ENCODE measurements at regions not wholly inside any gene's neighbourhood (a gene's known extent, or its start where the extent isn't known, plus 50 kb on each side); places are given as distances from the start of the nearest gene placed in this dataset.

- Histone ChIP-seq H3K4me2 (ENCODE audit: low read length) (no peak overlapping the region), H3F3A (ENCODE audit: control insufficient read depth, insufficient read depth) (no peaks in the 10 kb centered on the region), H3K4me1 (ENCODE audit: control insufficient read depth, low read length) (no peaks in the 10 kb centered on the region), H3K9me3 (ENCODE audit: control insufficient read depth, insufficient read depth, low read length) (no peaks in the 10 kb centered on the region; the same call in 1 of the 2 replicates), H3K79me2 (ENCODE audit: control insufficient read depth, low read length) (no peaks in the 10 kb centered on the region), H4K20me1 (ENCODE audit: control insufficient read depth, insufficient read depth, low read depth, low read length) (no peaks in the 10 kb centered on the region), H3K36me3 (ENCODE audit: control insufficient read depth, low read length) (no peaks in the 10 kb centered on the region), H3K27ac (ENCODE audit: low read depth, low read length) (no peak overlapping the region), H3K9me2 (replicated peaks; ENCODE audit: control insufficient read depth, low read length) (no peaks in the 10 kb centered on the region), H3K4me3 (ENCODE audit: low read length) (no peak overlapping the region), H3K27me3 (ENCODE audit: control insufficient read depth, low read length) (no peaks in the 10 kb centered on the region)
- no peak for TF ChIP-seq CTCF (IDR thresholded peaks at IDR 0.05; ENCODE audit: low read depth, low read length, poor library complexity, severe bottlenecking)
- no peak for TF ChIP-seq EZH2phosphoT487 (IDR thresholded peaks at IDR 0.05; ENCODE audit: borderline replicate concordance, low read length)
These were observed 1525.3 kb downstream of the CDH8 start for GRCh38 chr16:60510941-60511340.

GRCh38 chr16:60510208-60510607, 1526.0 kb downstream of the CDH8 start:
- H3K27me3 ChIP-seq (ENCODE audit: control insufficient read depth, low read length): no peaks in the 10 kb centered on the region

GRCh38 chr16:60491273-60491672, 1545.0 kb downstream of the CDH8 start:
- no peak overlapping the region for H3K4me2 ChIP-seq (ENCODE audit: low read length)
- H3K9me2 ChIP-seq (replicated peaks; ENCODE audit: control insufficient read depth, low read length): no peaks in the 10 kb centered on the region
- H3K27me3 ChIP-seq (ENCODE audit: control insufficient read depth, low read length): no peaks in the 10 kb centered on the region
- no peaks in the 10 kb centered on the region for H4K20me1 ChIP-seq (ENCODE audit: control insufficient read depth, insufficient read depth, low read depth, low read length)
- TF ChIP-seq CTCF (IDR thresholded peaks at IDR 0.05; ENCODE audit: low read depth, low read length, poor library complexity, severe bottlenecking) (no peak), EZH2phosphoT487 (IDR thresholded peaks at IDR 0.05; ENCODE audit: borderline replicate concordance, low read length) (no peak)
- no peaks in the 10 kb centered on the region for H3K36me3 ChIP-seq (ENCODE audit: control insufficient read depth, low read length)
- H3K27ac ChIP-seq (ENCODE audit: low read depth, low read length): no peak overlapping the region
- H3K4me3 ChIP-seq (ENCODE audit: low read length): no peak overlapping the region
- H3K79me2 ChIP-seq (ENCODE audit: control insufficient read depth, low read length): no peaks in the 10 kb centered on the region
- H3K4me1 ChIP-seq (ENCODE audit: control insufficient read depth, low read length): no peaks in the 10 kb centered on the region
- no peaks in the 10 kb centered on the region for H3F3A ChIP-seq (ENCODE audit: control insufficient read depth, insufficient read depth)
- H3K9me3 ChIP-seq (ENCODE audit: control insufficient read depth, insufficient read depth, low read length): no peaks in the 10 kb centered on the region

More at GRCh38 chr16:60510208-60510607, 1526.0 kb downstream of the CDH8 start:
- no peaks in the 10 kb centered on the region for H3K4me1 ChIP-seq (ENCODE audit: control insufficient read depth, low read length)
- H3K4me2 ChIP-seq (ENCODE audit: low read length): no peak overlapping the region
- no peaks in the 10 kb centered on the region for H3K9me2 ChIP-seq (replicated peaks; ENCODE audit: control insufficient read depth, low read length)
- no peaks in the 10 kb centered on the region for H4K20me1 ChIP-seq (ENCODE audit: control insufficient read depth, insufficient read depth, low read depth, low read length)
- H3K4me3 ChIP-seq (ENCODE audit: low read length): no peak overlapping the region
- no peaks in the 10 kb centered on the region for H3K36me3 ChIP-seq (ENCODE audit: control insufficient read depth, low read length)
- no peak overlapping the region for H3K27ac ChIP-seq (ENCODE audit: low read depth, low read length)
- H3K9me3 ChIP-seq (ENCODE audit: control insufficient read depth, insufficient read depth, low read length): no peaks in the 10 kb centered on the region; the same call in 1 of the 2 replicates
- H3F3A ChIP-seq (ENCODE audit: control insufficient read depth, insufficient read depth): no peaks in the 10 kb centered on the region
- TF ChIP-seq EZH2phosphoT487 (IDR thresholded peaks at IDR 0.05; ENCODE audit: borderline replicate concordance, low read length) (no peak), CTCF (IDR thresholded peaks at IDR 0.05; ENCODE audit: low read depth, low read length, poor library complexity, severe bottlenecking) (no peak)
- H3K79me2 ChIP-seq (ENCODE audit: control insufficient read depth, low read length): no peaks in the 10 kb centered on the region

Data from DOHH2 (cell line).